HEK293 (cell line): ENCODE measurements at regions not wholly inside any gene's neighbourhood (a gene's known extent, or its start where the extent isn't known, plus 50 kb on each side); places are given as distances from the start of the nearest gene placed in this dataset.

Experiments
- CTCF ChIA-PET: fragments of 350-600 bp; formaldehyde crosslinking; extraction: SDS; loops from one replicate; lab custom pipeline; 2021; ENCODE audit warnings: antibody characterized with exemption; lab: Yijun Ruan, JAX
- POLR2A ChIA-PET: fragments of 300-600 bp; formaldehyde crosslinking; extraction: SDS; loops from one replicate; lab custom pipeline; 2020; ENCODE audit warnings: antibody characterized with exemption, inconsistent platforms; lab: Yijun Ruan, JAX
- H3K27ac ChIP-seq: fragments of 200-500 bp; sonication (Bioruptor generic); 2 replicates; pipeline ENCODE4 v1.5.1; 2014; ENCODE audit warnings: low read depth, low read length, control low read depth, inconsistent platforms; ENCODE audit errors: extremely low read depth
- H3K36me3 ChIP-seq, 2 experiments: fragments of 200-500 bp in 1 of 2; sonication (Bioruptor generic) in 1 of 2; 1 replicate in 1 of 2; 2 replicates in 1 of 2; pipeline ENCODE4 v1.5.1; 2014 to 2017; ENCODE audit warnings: inconsistent platforms in 2 of 2, low read length in 2 of 2; ENCODE audit not compliant: control insufficient read depth in 2 of 2, insufficient read depth in 1 of 2
- H3K4me1 ChIP-seq: fragments of 200-500 bp; sonication (Bioruptor generic); 2 replicates; pipeline ENCODE4 v1.5.1; 2014; ENCODE audit warnings: mild to moderate bottlenecking, low read length, inconsistent platforms; ENCODE audit not compliant: control insufficient read depth, insufficient read depth
- H3K4me3 ChIP-seq: 2 replicates; pipeline ENCODE4 v1.5.1; 2011; ENCODE audit warnings: low read depth, mild to moderate bottlenecking, control low read depth, low read length, moderate library complexity
- H3K9me3 ChIP-seq: fragments of 200-500 bp; sonication (Bioruptor generic); 2 replicates; pipeline ENCODE4 v1.5.1; 2014; ENCODE audit warnings: low read depth, low read length, inconsistent platforms; ENCODE audit not compliant: control insufficient read depth, insufficient read depth
- BCL11B ChIP-seq: fragments of 450-650 bp; formaldehyde crosslinking; IDR thresholded peaks from 2 replicates; pipeline ENCODE4 v1.5.1; 2016; ENCODE audit warnings: low read depth, missing biosample characterization, missing genetic modification characterization
- GFI1B ChIP-seq: fragments of 450-650 bp; formaldehyde crosslinking; IDR thresholded peaks from 2 replicates; pipeline ENCODE4 v1.5.1; 2016; ENCODE audit warnings: missing biosample characterization, missing genetic modification characterization
- GLIS2 ChIP-seq: fragments of 450-650 bp; formaldehyde crosslinking; IDR thresholded peaks from 2 replicates; pipeline ENCODE4 v1.5.1; 2016; ENCODE audit warnings: missing biosample characterization, missing genetic modification characterization
- HOXC10 ChIP-seq: sonication (generic); formaldehyde crosslinking; IDR thresholded peaks from 2 replicates; pipeline ENCODE4 v1.8.1; 2023; ENCODE audit warnings: mild to moderate bottlenecking, missing genetic modification reagents
- INSM2 ChIP-seq: fragments of 450-650 bp; formaldehyde crosslinking; IDR thresholded peaks from 2 replicates; pipeline ENCODE4 v1.5.1; 2016; ENCODE audit warnings: missing biosample characterization, missing genetic modification characterization
- PATZ1 ChIP-seq: fragments of 450-650 bp; formaldehyde crosslinking; IDR thresholded peaks from 2 replicates; pipeline ENCODE4 v1.5.1; 2016; ENCODE audit warnings: missing biosample characterization, missing genetic modification characterization
- RBAK ChIP-seq: fragments of 450-650 bp; formaldehyde crosslinking; IDR thresholded peaks from 2 replicates; pipeline ENCODE4 v1.5.1; 2016; ENCODE audit warnings: missing biosample characterization, missing genetic modification characterization
- SP7 ChIP-seq: fragments of 450-650 bp; formaldehyde crosslinking; IDR thresholded peaks from 2 replicates; pipeline ENCODE4 v1.5.1; 2016; ENCODE audit warnings: missing biosample characterization, missing genetic modification characterization
- ZBTB20 ChIP-seq: fragments of 450-650 bp; formaldehyde crosslinking; IDR thresholded peaks from 2 replicates; pipeline ENCODE4 v1.5.1; 2016; ENCODE audit warnings: missing biosample characterization, missing genetic modification characterization
- ZBTB8A ChIP-seq: fragments of 450-650 bp; formaldehyde crosslinking; IDR thresholded peaks from 2 replicates; pipeline ENCODE4 v1.5.1; 2016; ENCODE audit warnings: missing biosample characterization, missing genetic modification characterization
- ZFHX2 ChIP-seq: fragments of 450-650 bp; formaldehyde crosslinking; conservative IDR thresholded peaks from 2 replicates; pipeline ENCODE4 v1.5.1; 2016; ENCODE audit warnings: missing biosample characterization, missing genetic modification characterization
- ZNF280D ChIP-seq: fragments of 450-650 bp; formaldehyde crosslinking; IDR thresholded peaks from 2 replicates; pipeline ENCODE4 v1.5.1; 2016; ENCODE audit warnings: missing biosample characterization, missing genetic modification characterization
- ZNF335 ChIP-seq: fragments of 450-650 bp; formaldehyde crosslinking; conservative IDR thresholded peaks from 2 replicates; pipeline ENCODE4 v1.5.1; 2016; ENCODE audit warnings: missing biosample characterization, missing genetic modification characterization
- ZNF341 ChIP-seq: fragments of 450-650 bp; formaldehyde crosslinking; IDR thresholded peaks from 2 replicates; pipeline ENCODE4; 2016; ENCODE audit warnings: low read depth, missing biosample characterization, missing genetic modification characterization
- ZNF510 ChIP-seq: fragments of 450-650 bp; formaldehyde crosslinking; IDR thresholded peaks from 2 replicates; pipeline ENCODE4 v1.5.1; 2018; ENCODE audit warnings: mild to moderate bottlenecking, missing genetic modification characterization, missing biosample characterization; ENCODE audit not compliant: insufficient replicate concordance
- ZNF571 ChIP-seq: fragments of 450-650 bp; formaldehyde crosslinking; IDR thresholded peaks from 2 replicates; pipeline ENCODE4 v1.5.0; 2017; ENCODE audit warnings: missing biosample characterization, missing genetic modification characterization
- ZNF600 ChIP-seq: fragments of 450-650 bp; formaldehyde crosslinking; IDR thresholded peaks from 2 replicates; pipeline ENCODE4 v1.5.1; 2016; ENCODE audit warnings: missing biosample characterization, missing genetic modification characterization
- ZNF747 ChIP-seq: fragments of 450-650 bp; formaldehyde crosslinking; IDR thresholded peaks from 2 replicates; pipeline ENCODE4 v1.5.1; 2016; ENCODE audit warnings: missing biosample characterization, missing genetic modification characterization
- ZNF768 ChIP-seq: fragments of 450-650 bp; formaldehyde crosslinking; IDR thresholded peaks from 2 replicates; pipeline ENCODE4 v1.5.1; 2018; ENCODE audit warnings: missing biosample characterization, mild to moderate bottlenecking, missing genetic modification characterization
- TF ChIP-seq, protein P1 (sequence below): fragments of 450-650 bp; formaldehyde crosslinking; IDR thresholded peaks from 2 replicates; pipeline ENCODE4 v1.5.1; 2016; ENCODE audit warnings: missing biosample characterization, missing genetic modification characterization
- TF ChIP-seq, protein P2 (sequence below): fragments of 450-650 bp; formaldehyde crosslinking; conservative IDR thresholded peaks from 2 replicates; pipeline ENCODE4 v1.5.1; 2016; ENCODE audit warnings: low read depth, missing biosample characterization, missing genetic modification characterization
- TF ChIP-seq, protein P3 (sequence below): fragments of 450-650 bp; IDR thresholded peaks from 2 replicates; pipeline ENCODE4 v1.5.1; 2018; ENCODE audit warnings: missing biosample characterization, mild to moderate bottlenecking, missing genetic modification characterization

- ChIA-PET CTCF (no interaction called here), POLR2A (no interaction called here)
- Histone ChIP-seq H3K9me3 (no peaks in the 10 kb centered on the region), H3K4me1 (no peaks in the 10 kb centered on the region), H3K4me3 (no peak overlapping the region), H3K36me3 (no peaks in the 10 kb centered on the region), H3K27ac (no peak overlapping the region)
- TF ChIP-seq, protein P1, sequence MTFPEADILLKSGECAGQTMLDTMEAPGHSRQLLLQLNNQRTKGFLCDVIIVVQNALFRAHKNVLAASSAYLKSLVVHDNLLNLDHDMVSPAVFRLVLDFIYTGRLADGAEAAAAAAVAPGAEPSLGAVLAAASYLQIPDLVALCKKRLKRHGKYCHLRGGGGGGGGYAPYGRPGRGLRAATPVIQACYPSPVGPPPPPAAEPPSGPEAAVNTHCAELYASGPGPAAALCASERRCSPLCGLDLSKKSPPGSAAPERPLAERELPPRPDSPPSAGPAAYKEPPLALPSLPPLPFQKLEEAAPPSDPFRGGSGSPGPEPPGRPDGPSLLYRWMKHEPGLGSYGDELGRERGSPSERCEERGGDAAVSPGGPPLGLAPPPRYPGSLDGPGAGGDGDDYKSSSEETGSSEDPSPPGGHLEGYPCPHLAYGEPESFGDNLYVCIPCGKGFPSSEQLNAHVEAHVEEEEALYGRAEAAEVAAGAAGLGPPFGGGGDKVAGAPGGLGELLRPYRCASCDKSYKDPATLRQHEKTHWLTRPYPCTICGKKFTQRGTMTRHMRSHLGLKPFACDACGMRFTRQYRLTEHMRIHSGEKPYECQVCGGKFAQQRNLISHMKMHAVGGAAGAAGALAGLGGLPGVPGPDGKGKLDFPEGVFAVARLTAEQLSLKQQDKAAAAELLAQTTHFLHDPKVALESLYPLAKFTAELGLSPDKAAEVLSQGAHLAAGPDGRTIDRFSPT (tag by site-specific recombination): 0 out of 2 replicates have a peak, but pooled peaks have one; percentile 21
- TF ChIP-seq SP7 (tag by site-specific recombination) (no peak), ZNF335 (peak; percentile 48), PATZ1 (no peak), ZFHX2 (peak; percentile 13; the same call in 1 of the 2 replicates), GLIS2 (tag by site-specific recombination) (0 out of 2 replicates have a peak, but pooled peaks have one; percentile 29), BCL11B (no peak), ZBTB20 (tag by site-specific recombination) (peak; percentile 85), ZNF341 (tag by site-specific recombination) (peak; percentile 54; the same call in 1 of the 2 replicates)
- TF ChIP-seq, protein P2, sequence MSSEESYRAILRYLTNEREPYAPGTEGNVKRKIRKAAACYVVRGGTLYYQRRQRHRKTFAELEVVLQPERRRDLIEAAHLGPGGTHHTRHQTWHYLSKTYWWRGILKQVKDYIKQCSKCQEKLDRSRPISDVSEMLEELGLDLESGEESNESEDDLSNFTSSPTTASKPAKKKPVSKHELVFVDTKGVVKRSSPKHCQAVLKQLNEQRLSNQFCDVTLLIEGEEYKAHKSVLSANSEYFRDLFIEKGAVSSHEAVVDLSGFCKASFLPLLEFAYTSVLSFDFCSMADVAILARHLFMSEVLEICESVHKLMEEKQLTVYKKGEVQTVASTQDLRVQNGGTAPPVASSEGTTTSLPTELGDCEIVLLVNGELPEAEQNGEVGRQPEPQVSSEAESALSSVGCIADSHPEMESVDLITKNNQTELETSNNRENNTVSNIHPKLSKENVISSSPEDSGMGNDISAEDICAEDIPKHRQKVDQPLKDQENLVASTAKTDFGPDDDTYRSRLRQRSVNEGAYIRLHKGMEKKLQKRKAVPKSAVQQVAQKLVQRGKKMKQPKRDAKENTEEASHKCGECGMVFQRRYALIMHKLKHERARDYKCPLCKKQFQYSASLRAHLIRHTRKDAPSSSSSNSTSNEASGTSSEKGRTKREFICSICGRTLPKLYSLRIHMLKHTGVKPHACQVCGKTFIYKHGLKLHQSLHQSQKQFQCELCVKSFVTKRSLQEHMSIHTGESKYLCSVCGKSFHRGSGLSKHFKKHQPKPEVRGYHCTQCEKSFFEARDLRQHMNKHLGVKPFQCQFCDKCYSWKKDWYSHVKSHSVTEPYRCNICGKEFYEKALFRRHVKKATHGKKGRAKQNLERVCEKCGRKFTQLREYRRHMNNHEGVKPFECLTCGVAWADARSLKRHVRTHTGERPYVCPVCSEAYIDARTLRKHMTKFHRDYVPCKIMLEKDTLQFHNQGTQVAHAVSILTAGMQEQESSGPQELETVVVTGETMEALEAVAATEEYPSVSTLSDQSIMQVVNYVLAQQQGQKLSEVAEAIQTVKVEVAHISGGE (tag by site-specific recombination): peak; percentile 77
Measured at GRCh38 chr13:64074971-64075474, 2659.4 kb upstream of the PCDH20 start.

- Histone ChIP-seq H3K4me1 (no peaks in the 10 kb centered on the region), H3K27ac (no peak overlapping the region), H3K36me3 (no peaks in the 10 kb centered on the region), H3K9me3 (no peaks in the 10 kb centered on the region), H3K4me3 (no peak overlapping the region)
- ChIA-PET POLR2A (no interaction called here), CTCF (no interaction called here)
- TF ChIP-seq ZNF280D (tag by site-specific recombination) (no peak), HOXC10 (CRISPR knock-in tag) (no peak), ZNF571 (no peak), ZNF747 (no peak), INSM2 (tag by site-specific recombination) (no peak), ZNF768 (tag by site-specific recombination) (no peak), ZBTB8A (tag by site-specific recombination) (no peak), ZFHX2 (no peak), GFI1B (tag by site-specific recombination) (no peak), RBAK (no peak), ZNF510 (tag by site-specific recombination) (no peak), ZNF600 (tag by site-specific recombination) (no peak)
- TF ChIP-seq, protein P3, sequence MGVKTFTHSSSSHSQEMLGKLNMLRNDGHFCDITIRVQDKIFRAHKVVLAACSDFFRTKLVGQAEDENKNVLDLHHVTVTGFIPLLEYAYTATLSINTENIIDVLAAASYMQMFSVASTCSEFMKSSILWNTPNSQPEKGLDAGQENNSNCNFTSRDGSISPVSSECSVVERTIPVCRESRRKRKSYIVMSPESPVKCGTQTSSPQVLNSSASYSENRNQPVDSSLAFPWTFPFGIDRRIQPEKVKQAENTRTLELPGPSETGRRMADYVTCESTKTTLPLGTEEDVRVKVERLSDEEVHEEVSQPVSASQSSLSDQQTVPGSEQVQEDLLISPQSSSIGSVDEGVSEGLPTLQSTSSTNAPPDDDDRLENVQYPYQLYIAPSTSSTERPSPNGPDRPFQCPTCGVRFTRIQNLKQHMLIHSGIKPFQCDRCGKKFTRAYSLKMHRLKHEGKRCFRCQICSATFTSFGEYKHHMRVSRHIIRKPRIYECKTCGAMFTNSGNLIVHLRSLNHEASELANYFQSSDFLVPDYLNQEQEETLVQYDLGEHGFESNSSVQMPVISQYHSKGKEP: no peak
Measured at GRCh38 chr13:64073203-64073602, 2657.6 kb upstream of the PCDH20 start.
